HFFc6 (cell line): ENCODE measurements at regions not wholly inside any gene's neighbourhood (a gene's known extent, or its start where the extent isn't known, plus 50 kb on each side); places are given as distances from the start of the nearest gene placed in this dataset.

ENCODE experiments used
- DNase-seq: peaks from one replicate; pipeline ENCODE4 v3.0.0-alpha.2; 2018
- H3K27ac Mint-ChIP-seq: 2 replicates; pipeline ENCODE4 v1.8.0; 2020; ENCODE audit warnings: mild to moderate bottlenecking, mixed read lengths
- H3K27me3 Mint-ChIP-seq: 2 replicates; pipeline ENCODE4 v1.8.0; 2021; ENCODE audit warnings: mild to moderate bottlenecking, moderate library complexity, mixed read lengths; ENCODE audit not compliant: insufficient read depth
- H3K36me3 Mint-ChIP-seq: 2 replicates; pipeline ENCODE4 v1.8.0; 2021; ENCODE audit warnings: low read depth, mixed read lengths
- H3K4me1 Mint-ChIP-seq: 2 replicates; pipeline ENCODE4 v1.8.0; 2020; ENCODE audit warnings: low read depth, mixed read lengths
- H3K4me3 Mint-ChIP-seq: 2 replicates; pipeline ENCODE4 v1.8.0; 2020; ENCODE audit warnings: mild to moderate bottlenecking, moderate library complexity, mixed read lengths
- H3K9me3 Mint-ChIP-seq: 2 replicates; pipeline ENCODE4 v1.8.0; 2020; ENCODE audit warnings: mild to moderate bottlenecking, mixed read lengths
- TF ChIP-seq, protein P1 (sequence below): fragments of 200-600 bp; sonication (generic); IDR thresholded peaks from 2 replicates; pipeline ENCODE4 v1.5.0; 2021; ENCODE audit warnings: antibody characterized with exemption, mild to moderate bottlenecking

DNA sequence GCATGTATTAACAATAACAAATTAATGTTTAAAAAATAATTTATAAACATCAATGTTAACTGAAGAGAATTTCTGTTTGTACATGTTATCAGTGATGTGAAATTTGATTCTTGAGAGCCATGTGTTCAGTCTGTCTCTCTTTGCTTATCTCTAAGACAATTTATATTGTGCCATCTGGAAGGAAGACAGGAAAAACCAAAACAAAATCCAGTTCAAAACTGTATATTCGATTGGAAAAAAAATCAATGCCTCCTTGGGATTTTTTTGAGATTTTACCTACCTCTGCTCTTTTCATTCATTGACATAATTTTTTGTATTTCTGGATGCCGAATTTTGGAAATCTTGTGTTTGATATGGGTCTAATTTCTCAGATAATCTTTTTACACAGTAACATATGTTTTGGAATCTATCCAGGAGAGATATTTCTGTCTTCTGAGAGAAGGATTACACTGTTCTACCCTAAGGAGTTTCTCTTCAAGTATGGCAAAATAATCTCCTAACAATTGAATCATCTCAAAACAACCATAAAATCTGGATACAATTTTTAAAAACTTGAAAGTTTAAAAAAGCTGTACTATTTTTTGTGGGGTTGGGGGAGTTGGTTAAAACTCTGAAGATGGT is 311.9 kb upstream of the GNAI1 start:
- Mint-ChIP-seq H3K9me3 (no peaks in the 10 kb centered on the region), H3K27me3 (no peaks in the 10 kb centered on the region), H3K4me1 (peaks cover 36% of the 10 kb centered on the region), H3K27ac (peak overlapping the region; percentile 25; the same call in 1 of the 2 replicates), H3K36me3 (no peaks in the 10 kb centered on the region), H3K4me3 (no peak overlapping the region)
- TF ChIP-seq, protein P1, sequence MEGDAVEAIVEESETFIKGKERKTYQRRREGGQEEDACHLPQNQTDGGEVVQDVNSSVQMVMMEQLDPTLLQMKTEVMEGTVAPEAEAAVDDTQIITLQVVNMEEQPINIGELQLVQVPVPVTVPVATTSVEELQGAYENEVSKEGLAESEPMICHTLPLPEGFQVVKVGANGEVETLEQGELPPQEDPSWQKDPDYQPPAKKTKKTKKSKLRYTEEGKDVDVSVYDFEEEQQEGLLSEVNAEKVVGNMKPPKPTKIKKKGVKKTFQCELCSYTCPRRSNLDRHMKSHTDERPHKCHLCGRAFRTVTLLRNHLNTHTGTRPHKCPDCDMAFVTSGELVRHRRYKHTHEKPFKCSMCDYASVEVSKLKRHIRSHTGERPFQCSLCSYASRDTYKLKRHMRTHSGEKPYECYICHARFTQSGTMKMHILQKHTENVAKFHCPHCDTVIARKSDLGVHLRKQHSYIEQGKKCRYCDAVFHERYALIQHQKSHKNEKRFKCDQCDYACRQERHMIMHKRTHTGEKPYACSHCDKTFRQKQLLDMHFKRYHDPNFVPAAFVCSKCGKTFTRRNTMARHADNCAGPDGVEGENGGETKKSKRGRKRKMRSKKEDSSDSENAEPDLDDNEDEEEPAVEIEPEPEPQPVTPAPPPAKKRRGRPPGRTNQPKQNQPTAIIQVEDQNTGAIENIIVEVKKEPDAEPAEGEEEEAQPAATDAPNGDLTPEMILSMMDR = no peak
- no peak for DNase-seq

DNA sequence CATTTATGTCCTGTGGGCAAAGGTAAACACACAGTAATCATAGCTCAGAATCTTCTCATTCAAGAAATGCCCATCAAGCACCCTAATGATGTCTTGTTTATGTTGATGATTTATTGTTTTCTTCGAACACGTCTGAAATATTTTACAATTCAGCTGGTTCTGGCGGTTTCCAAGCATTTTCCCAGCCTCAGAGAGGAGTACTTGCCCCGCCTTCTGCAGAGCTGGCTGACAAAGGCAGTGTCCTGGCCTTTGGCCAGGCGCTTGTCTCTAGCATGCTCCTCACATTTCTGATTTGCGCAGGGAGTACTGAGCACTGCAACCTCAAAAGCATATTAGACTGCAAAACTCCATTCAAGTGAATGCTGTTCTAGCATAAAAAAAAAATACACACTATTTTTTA is 314.2 kb upstream of the GNAI1 start:
- peak; percentile 26 for DNase-seq
- Mint-ChIP-seq H3K4me3 (peak overlapping the region; percentile 65; the same call in 1 of the 2 replicates), H3K4me1 (peaks cover 22% of the 10 kb centered on the region), H3K27ac (no peak overlapping the region; the same call in 1 of the 2 replicates), H3K9me3 (no peaks in the 10 kb centered on the region), H3K27me3 (no peaks in the 10 kb centered on the region; the same call in 1 of the 2 replicates), H3K36me3 (no peaks in the 10 kb centered on the region)
- TF ChIP-seq, protein P1 = no peak

DNA sequence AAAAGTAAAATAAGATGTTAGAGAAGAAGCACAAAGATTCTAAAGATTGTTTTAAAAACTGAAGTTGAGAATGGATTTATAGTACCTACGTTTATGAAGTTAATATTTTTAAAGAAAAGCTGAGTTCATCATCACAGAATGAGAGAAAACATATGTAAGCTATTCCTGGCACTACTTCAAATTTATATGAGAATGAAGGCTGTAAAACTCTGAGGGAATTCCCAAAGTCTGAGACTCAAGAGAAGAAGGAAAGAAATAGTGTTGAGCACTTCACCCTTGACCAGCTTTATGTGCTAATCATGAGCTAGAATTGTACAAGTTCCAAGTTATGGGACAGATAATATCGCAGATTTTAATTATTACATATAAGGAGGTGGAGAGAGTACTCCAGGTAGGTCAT is 323.7 kb upstream of the GNAI1 start:
- Mint-ChIP-seq H3K4me3 (no peak overlapping the region), H3K27me3 (no peaks in the 10 kb centered on the region), H3K4me1 (peaks cover 49% of the 10 kb centered on the region), H3K36me3 (peaks cover 8% of the 10 kb centered on the region), H3K9me3 (no peaks in the 10 kb centered on the region), H3K27ac (no peak overlapping the region)
- TF ChIP-seq, protein P1 = no peak
- DNase-seq = no peak

DNA sequence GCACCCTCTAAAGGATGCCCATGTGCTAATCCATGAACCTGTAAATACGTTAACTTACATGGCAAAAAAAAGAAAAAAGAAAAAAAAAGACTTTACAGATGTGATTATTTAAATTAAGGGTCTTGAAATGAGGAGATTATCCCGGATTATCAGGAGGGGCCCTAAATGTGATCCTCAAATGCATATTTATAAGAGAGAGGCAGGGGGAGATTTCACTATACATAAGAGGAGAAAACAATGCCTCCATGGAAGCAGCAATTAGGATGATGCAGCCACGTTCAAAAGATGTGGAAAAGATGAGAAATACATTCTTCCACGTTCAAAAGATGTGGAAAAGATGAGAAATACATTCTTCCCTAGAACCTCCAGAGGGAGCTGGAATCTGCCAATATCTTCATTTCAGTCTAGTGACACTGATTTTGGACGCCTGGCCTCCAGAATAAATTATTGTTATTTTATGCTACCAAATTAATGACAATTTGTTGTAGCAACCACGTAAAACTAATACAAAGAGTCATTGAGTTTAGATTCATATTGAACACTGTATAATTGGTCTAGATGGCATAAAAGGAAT is 328.4 kb upstream of the GNAI1 start:
- peaks cover 9% of the 10 kb centered on the region for H3K9me3 Mint-ChIP-seq
- no peaks in the 10 kb centered on the region; the same call in 1 of the 2 replicates for H3K27me3 Mint-ChIP-seq
- peaks cover 21% of the 10 kb centered on the region for H3K36me3 Mint-ChIP-seq
- peak; percentile 32 for DNase-seq
- H3K27ac Mint-ChIP-seq = no peak overlapping the region
- peaks cover 37% of the 10 kb centered on the region for H3K4me1 Mint-ChIP-seq
- no peak overlapping the region for H3K4me3 Mint-ChIP-seq
- TF ChIP-seq, protein P1 = peak; percentile 80

DNA sequence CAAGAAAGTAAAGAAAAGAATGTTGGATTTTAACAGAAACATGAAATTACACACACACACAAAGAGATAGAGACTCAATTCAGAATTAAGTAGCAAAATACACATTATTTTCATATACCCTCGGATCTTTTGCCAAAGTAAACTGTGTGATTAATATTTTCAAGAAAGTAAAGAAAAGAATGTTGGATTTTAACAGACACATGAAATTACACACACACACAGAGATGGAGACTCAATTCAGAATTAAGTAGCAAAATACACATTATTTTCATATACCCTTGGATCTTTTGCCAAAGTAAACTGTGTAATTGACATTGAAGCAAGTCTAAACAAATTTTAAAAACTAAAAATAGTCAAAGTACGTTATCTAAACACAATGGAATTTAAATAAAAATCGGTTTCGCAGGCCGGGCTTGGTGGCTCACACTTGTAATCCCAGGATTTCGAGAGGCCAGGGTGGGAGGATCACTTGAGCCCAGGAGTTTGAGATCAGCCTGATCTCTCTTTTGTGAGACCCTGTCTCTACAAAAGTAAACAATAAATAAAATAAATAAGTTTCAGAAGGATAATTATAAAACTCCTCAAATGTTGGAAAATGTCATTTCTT is 337.3 kb upstream of the MAGI2 start:
- peaks cover 32% of the 10 kb centered on the region for H3K4me1 Mint-ChIP-seq
- TF ChIP-seq, protein P1 = no peak
- H3K4me3 Mint-ChIP-seq = no peak overlapping the region
- H3K9me3 Mint-ChIP-seq = no peaks in the 10 kb centered on the region
- peaks cover 7% of the 10 kb centered on the region; the same call in 1 of the 2 replicates for H3K36me3 Mint-ChIP-seq
- no peaks in the 10 kb centered on the region; the same call in 1 of the 2 replicates for H3K27me3 Mint-ChIP-seq
- H3K27ac Mint-ChIP-seq = no peak overlapping the region
- no peak for DNase-seq
